Right ventricle myocardium superior (tissue), 1 donor: ENCODE measurements at regions not wholly inside any gene's neighbourhood (a gene's known extent, or its start where the extent isn't known, plus 50 kb on each side); places are given as distances from the start of the nearest gene placed in this dataset.
"Not testable (repeated sequence)": the region's sequence is repeated elsewhere in the genome, so short reads cannot be mapped to it uniquely, and the experiment has no call there.

ENCODE experiments used
- ATAC-seq: fragments of 200-7000 bp; cut with Tn5 transposase; one replicate; pipeline ENCODE4 v1.9.1; 2020; ENCODE audit warnings: mild to moderate bottlenecking; ENCODE audit not compliant: poor library complexity
- DNase-seq: peaks from one replicate; pipeline ENCODE4 v3.0.0-alpha.2; 2020
- intact Hi-C: fragments of 100-400 bp; cut with DNase I; formaldehyde crosslinking; loops from one replicate; pipeline ENCODE4 v1.11.2; 2022
- donor health status: DM: no; HTN: yes; CAD: no; lungs with severe emphysema.

- intact Hi-C loops = no loop called here
- ATAC-seq = no peak
- DNase-seq = no peak
Observed at GRCh38 chr11:110870816-110871522, 158.7 kb upstream of the ARHGAP20 start.

GRCh38 chr11:110867951-110868350 is 155.7 kb upstream of the ARHGAP20 start:
- DNase-seq (no peak), ATAC-seq (no peak)
- intact Hi-C loops = no loop called here

- no peak for ATAC-seq
- no peak for DNase-seq
- intact Hi-C loops = no loop called here
Observed at GRCh38 chr11:110866081-110866480, 153.8 kb upstream of the ARHGAP20 start.

DNA sequence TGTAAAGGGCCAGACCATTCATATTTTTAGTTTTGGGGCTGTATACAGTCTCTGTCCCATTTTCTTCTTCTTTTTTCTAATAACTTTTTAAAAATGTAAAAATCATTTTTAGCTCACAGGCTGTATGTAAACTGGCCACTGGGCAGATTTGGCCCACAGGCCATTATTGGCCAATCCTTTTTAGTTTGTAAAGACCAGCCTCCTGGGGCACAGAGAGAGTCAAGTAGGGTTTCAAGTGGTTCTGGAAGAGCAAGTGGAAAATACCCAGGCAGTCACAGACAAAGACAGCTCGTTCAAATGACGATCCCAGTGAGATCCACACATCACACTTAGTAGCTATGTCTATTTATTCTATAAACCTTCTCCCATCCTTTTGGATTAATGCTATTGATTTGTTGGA is 150.2 kb upstream of the ARHGAP20 start:
- no peak for ATAC-seq
- DNase-seq = no peak
- intact Hi-C loops = no loop called here

DNA sequence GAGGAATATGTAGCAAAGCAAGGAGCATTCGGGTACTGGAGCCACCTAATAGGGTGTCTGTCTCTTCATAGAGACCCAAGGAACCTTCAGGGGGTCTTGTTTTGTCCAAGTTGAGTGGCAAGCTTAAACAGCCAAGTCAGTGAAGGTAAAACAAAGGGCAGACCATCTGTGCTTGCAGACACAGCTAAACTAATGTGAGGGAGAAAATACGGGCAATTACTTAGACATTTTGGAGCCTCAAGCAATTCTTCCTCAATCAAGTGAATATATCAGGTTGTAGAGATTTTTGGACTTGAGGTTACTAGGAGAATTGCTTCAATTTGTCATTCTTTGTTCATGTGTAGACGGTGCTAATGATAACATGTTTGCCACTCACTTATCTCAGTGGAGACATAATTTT is 148.2 kb upstream of the ARHGAP20 start:
- intact Hi-C loops = no loop called here
- DNase-seq = no peak
- no peak for ATAC-seq

- intact Hi-C loops = no loop called here
- no peak for ATAC-seq
Observed at GRCh38 chr11:110859998-110860397, 147.8 kb upstream of the ARHGAP20 start.

GRCh38 chr11:110859240-110859840 is 147.1 kb upstream of the ARHGAP20 start:
- ATAC-seq = no peak
- intact Hi-C loops = no loop called here
- DNase-seq = no peak

More at GRCh38 chr11:110859998-110860397, 147.8 kb upstream of the ARHGAP20 start:
- no peak for DNase-seq

DNA sequence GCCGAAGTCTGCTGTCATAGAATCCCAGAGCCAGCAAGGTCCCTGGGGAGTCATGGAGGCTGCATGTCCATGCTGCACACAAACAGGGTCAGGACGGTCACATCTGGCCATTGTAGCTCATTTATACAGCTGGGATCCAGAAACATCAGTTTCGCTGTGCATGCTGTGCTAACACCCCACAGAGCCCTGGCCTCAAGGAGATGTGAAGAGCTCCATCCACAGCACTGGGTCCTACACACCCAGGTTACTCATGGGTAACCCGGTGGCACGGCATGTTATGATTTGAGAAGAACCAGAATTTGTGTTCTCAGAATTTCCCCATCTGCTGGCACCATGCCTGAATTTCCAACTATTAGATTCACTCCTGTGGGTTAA is 146.3 kb upstream of the ARHGAP20 start:
- intact Hi-C loops = no loop called here
- peak; percentile 57 for DNase-seq

DNA sequence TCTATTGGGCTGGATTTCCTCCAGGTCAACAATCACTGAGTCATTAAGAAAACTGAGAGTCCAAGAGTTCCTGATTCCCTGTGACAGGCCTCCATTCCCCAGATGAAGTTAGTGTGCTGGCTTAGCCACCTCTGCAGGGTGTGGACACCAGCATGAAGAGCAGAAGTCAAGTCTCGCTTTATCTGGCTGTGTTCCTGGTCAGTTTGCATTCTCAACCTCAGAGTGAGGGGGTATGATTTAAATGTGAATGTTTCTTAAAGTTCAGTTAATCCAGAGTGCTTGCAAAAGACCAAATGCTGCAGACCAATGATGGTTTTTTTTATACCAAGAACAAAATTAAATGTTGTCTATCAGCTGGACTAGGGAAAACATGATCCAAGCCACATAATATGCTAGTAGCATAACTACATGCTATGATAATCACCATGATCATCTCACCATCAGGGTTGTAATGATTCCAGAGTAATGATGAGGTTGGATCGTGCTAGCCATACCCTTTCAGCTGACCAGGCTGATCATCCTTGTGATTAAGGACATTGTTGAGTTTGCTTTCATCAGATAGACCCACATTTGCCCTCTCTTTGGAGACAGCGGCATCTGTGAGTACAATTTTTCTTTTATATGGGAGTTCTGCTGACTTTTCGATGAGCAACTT is 145.8 kb upstream of the ARHGAP20 start:
- ATAC-seq = peak; percentile 73

More for the DNA sequence above, 146.3 kb upstream of the ARHGAP20 start:
- ATAC-seq = peak; percentile 73

DNA sequence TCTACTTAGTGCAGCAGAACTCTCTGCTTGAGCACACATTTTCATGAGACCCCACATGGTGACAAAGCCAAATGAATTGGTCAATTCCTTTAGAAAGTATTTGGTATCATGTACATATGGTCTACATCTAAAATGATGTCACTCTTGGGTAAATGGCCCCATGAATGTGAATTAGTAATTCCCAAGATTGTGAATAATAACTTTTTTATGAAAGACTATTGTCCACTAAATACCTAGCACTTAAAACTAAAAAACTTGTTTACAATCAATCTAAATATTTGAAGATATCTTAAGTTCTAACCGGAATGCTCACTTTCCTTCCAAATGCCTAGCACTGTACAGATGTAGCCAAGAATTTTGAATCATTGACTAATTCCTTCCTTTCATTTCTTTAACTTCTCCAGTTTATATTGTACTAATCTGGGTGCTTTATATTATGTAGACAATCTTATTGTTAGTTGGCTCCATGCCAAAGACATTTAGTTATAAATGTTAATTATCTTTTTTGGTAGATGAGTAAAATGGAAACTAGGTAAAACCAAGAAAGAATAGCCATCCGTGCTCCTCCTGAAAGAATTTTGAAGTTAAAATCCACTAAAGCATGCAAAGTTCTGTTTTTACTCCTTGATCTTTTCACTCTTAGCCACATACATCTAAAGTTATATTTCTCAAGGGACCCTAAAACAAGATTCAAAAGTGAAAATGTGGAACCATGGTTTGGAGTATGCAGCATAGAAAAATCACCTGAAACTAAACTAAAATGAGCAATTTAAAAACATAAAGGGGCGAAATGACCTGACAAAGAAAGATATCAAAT is 145.0 kb upstream of the ARHGAP20 start:
- ATAC-seq (no peak), DNase-seq (no peak)
- intact Hi-C loops = no loop called here

More for the DNA sequence above, 145.8 kb upstream of the ARHGAP20 start:
- intact Hi-C loops = no loop called here
- DNase-seq = no peak

- no peak for DNase-seq
- ATAC-seq = no peak
- intact Hi-C loops = no loop called here
Observed at GRCh38 chr11:110856340-110856739, 144.1 kb upstream of the ARHGAP20 start.

- DNase-seq = no peak
- intact Hi-C loops = no loop called here
- ATAC-seq = no peak
Observed at GRCh38 chr11:110855191-110855590, 143.0 kb upstream of the ARHGAP20 start.

- ATAC-seq = no peak
- DNase-seq = no peak
- intact Hi-C loops = no loop called here
Observed at GRCh38 chr11:110852921-110853490, 140.8 kb upstream of the ARHGAP20 start.

- intact Hi-C loops = no loop called here
- no peak for DNase-seq
- ATAC-seq = no peak
Observed at GRCh38 chr11:110850846-110851245, 138.6 kb upstream of the ARHGAP20 start.

DNA sequence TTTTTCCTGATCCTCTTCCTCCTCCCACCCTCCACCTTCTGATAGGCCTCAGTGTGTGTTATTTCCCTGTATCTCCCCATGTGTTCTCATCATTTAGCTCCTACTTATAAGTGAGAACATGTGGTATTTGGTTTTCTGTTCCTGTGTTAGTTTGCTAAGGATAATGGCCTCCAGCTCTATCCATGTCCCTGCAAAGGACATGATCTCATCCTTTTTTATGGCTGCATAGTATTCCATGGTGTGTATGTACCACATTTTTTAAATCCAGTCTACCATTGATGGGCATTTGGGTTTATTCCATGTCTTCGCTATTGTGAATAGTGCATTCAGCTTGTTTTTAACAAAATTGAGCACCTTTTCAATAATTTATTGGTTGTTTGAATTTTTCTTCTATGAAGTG is 130.8 kb upstream of the ARHGAP20 start:
- DNase-seq, intact Hi-C loops, ATAC-seq: not testable (repeated sequence)

- DNase-seq (no peak), ATAC-seq (no peak)
- intact Hi-C loops = no loop called here
Observed at GRCh38 chr11:110838808-110839207, 126.6 kb upstream of the ARHGAP20 start.

GRCh38 chr11:110837603-110838002 is 125.4 kb upstream of the ARHGAP20 start:
- DNase-seq (no peak), ATAC-seq (no peak)
- intact Hi-C loops = no loop called here

DNA sequence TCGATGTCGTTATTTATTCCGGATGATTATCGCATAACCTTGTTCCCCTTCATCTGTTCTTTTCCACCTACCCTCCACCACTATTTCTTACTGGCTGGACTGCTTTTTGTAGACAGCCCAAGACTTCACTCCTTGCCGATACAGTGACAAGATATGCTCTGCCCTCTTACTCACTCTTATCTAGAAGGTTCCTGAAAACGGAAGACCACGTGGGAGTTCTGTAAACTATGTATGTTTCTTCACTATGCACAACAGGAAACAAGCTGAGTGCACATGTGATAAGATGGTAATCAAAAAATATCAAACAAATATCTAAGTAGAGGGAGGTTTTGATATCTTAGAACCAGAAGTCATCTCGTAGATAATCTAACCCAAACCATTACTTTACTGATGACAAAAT is 122.9 kb upstream of the ARHGAP20 start:
- intact Hi-C loops = no loop called here
- ATAC-seq (no peak), DNase-seq (no peak)

GRCh38 chr11:110833033-110833484 is 120.8 kb upstream of the ARHGAP20 start:
- DNase-seq (no peak), ATAC-seq (no peak)
- intact Hi-C loops = no loop called here
